ENCODE measurements at regions not wholly inside any gene's neighbourhood (a gene's known extent, or its start where the extent isn't known, plus 50 kb on each side); places are given as distances from the start of the nearest gene placed in this dataset.

GRCh38 chr10:130926442-130926841, 385.1 kb downstream of the TCERG1L start:
- no peak for TF ChIP-seq CTCF (IDR thresholded peaks at IDR 0.05; ENCODE audit: insufficient read depth, low read depth, low read length)
- H3K27me3 ChIP-seq (ENCODE audit: control insufficient read depth, insufficient read depth, low read length), result no peaks in the 10 kb centered on the region
- no peak overlapping the region for H3K4me3 ChIP-seq (ENCODE audit: low read depth, low read length)
- no peak for DNase-seq (ENCODE audit: low read depth)
- POLR2A ChIA-PET, result no interaction called here
- CTCF ChIA-PET, result no interaction called here
- no peaks in the 10 kb centered on the region for H3K36me3 ChIP-seq (ENCODE audit: control insufficient read depth, insufficient read depth, low read length)

- Histone ChIP-seq H3K4me3 (ENCODE audit: low read depth, low read length) (no peak overlapping the region), H3K36me3 (ENCODE audit: control insufficient read depth, insufficient read depth, low read length) (no peaks in the 10 kb centered on the region), H3K27me3 (ENCODE audit: control insufficient read depth, insufficient read depth, low read length) (no peaks in the 10 kb centered on the region)
- ChIA-PET POLR2A (no interaction called here), CTCF (no interaction called here)
- TF ChIP-seq CTCF (IDR thresholded peaks at IDR 0.05; ENCODE audit: insufficient read depth, low read depth, low read length), result no peak
- DNase-seq (ENCODE audit: low read depth), result no peak
These were observed 384.4 kb downstream of the TCERG1L start for GRCh38 chr10:130927157-130927556.

- ChIA-PET CTCF (no interaction called here), POLR2A (no interaction called here)
These were observed 383.2 kb downstream of the TCERG1L start for GRCh38 chr10:130928306-130928705.

GRCh38 chr10:130929422-130930325, 381.8 kb downstream of the TCERG1L start:
- TF ChIP-seq CTCF (IDR thresholded peaks at IDR 0.05; ENCODE audit: insufficient read depth, low read depth, low read length), result no peak
- no peak for DNase-seq (ENCODE audit: low read depth)
- H3K27me3 ChIP-seq (ENCODE audit: control insufficient read depth, insufficient read depth, low read length), result no peaks in the 10 kb centered on the region
- ChIA-PET CTCF (no interaction called here), POLR2A (no interaction called here)
- H3K4me3 ChIP-seq (ENCODE audit: low read depth, low read length), result no peak overlapping the region
- H3K36me3 ChIP-seq (ENCODE audit: control insufficient read depth, insufficient read depth, low read length), result no peaks in the 10 kb centered on the region

More at GRCh38 chr10:130928306-130928705, 383.2 kb downstream of the TCERG1L start:
- no peaks in the 10 kb centered on the region for H3K27me3 ChIP-seq (ENCODE audit: control insufficient read depth, insufficient read depth, low read length)
- TF ChIP-seq CTCF (IDR thresholded peaks at IDR 0.05; ENCODE audit: insufficient read depth, low read depth, low read length), result no peak
- no peak for DNase-seq (ENCODE audit: low read depth)
- no peaks in the 10 kb centered on the region for H3K36me3 ChIP-seq (ENCODE audit: control insufficient read depth, insufficient read depth, low read length)
- H3K4me3 ChIP-seq (ENCODE audit: low read depth, low read length), result no peak overlapping the region

- H3K27me3 ChIP-seq (ENCODE audit: control insufficient read depth, insufficient read depth, low read length), result no peaks in the 10 kb centered on the region
- no peak overlapping the region for H3K4me3 ChIP-seq (ENCODE audit: low read depth, low read length)
- no peak for TF ChIP-seq CTCF (IDR thresholded peaks at IDR 0.05; ENCODE audit: insufficient read depth, low read depth, low read length)
- DNase-seq (ENCODE audit: low read depth), result no peak
- ChIA-PET POLR2A (no interaction called here), CTCF (no interaction called here)
- no peaks in the 10 kb centered on the region for H3K36me3 ChIP-seq (ENCODE audit: control insufficient read depth, insufficient read depth, low read length)
These were observed 380.7 kb downstream of the TCERG1L start for GRCh38 chr10:130930821-130931220.

Measured in BJ (cell line).